Choroid plexus epithelial cell (primary cell): ENCODE measurements at regions not wholly inside any gene's neighbourhood (a gene's known extent, or its start where the extent isn't known, plus 50 kb on each side); places are given as distances from the start of the nearest gene placed in this dataset.

ENCODE experiments used
- DNase-seq: peaks from one replicate; pipeline ENCODE4 v3.0.0-alpha.2; 2010; ENCODE audit warnings: low read depth
- H3K4me3 ChIP-seq: 2 replicates; pipeline ENCODE4 v1.5.1; 2011; ENCODE audit warnings: low read depth, mild to moderate bottlenecking, control low read depth, low read length, moderate library complexity
- TF ChIP-seq, protein P1 (sequence below): conservative IDR thresholded peaks from 2 replicates; pipeline ENCODE4 v1.5.1; 2011; ENCODE audit warnings: low read depth, mild to moderate bottlenecking, control low read depth, inconsistent platforms, low read length, moderate library complexity

DNA sequence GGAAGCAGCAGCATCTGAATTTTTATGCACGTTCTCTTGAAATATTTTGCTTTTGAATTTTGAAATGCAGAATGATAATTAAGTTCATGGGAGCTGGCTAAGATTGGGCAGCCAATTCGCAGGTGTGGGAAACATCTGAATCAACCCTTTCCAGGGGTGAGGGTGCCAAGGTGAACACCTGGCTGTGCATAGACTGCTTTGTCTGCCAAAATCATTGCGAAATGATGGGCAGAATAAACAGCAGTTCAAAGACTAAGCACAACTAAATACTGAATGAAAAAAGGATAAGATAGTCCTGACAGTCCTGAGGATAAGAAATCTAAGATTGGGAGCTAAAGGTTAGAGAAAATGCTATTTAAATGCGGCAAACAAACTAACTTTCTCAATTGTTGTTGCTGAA, 813.3 kb upstream of the RAG2 start:
- DNase-seq: no peak
- TF ChIP-seq, protein P1, sequence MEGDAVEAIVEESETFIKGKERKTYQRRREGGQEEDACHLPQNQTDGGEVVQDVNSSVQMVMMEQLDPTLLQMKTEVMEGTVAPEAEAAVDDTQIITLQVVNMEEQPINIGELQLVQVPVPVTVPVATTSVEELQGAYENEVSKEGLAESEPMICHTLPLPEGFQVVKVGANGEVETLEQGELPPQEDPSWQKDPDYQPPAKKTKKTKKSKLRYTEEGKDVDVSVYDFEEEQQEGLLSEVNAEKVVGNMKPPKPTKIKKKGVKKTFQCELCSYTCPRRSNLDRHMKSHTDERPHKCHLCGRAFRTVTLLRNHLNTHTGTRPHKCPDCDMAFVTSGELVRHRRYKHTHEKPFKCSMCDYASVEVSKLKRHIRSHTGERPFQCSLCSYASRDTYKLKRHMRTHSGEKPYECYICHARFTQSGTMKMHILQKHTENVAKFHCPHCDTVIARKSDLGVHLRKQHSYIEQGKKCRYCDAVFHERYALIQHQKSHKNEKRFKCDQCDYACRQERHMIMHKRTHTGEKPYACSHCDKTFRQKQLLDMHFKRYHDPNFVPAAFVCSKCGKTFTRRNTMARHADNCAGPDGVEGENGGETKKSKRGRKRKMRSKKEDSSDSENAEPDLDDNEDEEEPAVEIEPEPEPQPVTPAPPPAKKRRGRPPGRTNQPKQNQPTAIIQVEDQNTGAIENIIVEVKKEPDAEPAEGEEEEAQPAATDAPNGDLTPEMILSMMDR: no peak
- H3K4me3 ChIP-seq: no peak overlapping the region

GRCh38 chr11:37409124-37409523, 811.1 kb upstream of the RAG2 start:
- H3K4me3 ChIP-seq: no peak overlapping the region
- TF ChIP-seq, protein P1: no peak
- DNase-seq: peak; percentile 12

DNA sequence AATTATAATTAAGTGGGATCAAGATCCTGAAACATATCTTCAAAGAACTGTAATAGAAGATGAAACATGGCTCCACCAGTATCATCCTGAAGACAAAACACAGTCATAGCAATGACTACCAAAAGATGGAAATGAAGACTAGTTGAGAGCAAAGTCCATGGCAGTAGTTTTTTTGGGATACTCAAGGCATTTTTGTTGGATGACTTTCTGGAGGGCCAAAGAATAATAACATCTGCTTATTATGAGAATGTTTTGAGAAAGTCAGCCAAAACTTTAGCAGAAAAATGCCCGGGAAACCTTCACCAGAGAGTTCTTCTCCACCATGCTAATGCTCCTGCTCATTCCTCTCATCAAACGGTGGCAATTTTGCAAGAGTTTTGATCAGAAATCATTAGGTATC, 809.4 kb upstream of the RAG2 start:
- no peak for DNase-seq
- H3K4me3 ChIP-seq: no peak overlapping the region
- TF ChIP-seq, protein P1: no peak

DNA sequence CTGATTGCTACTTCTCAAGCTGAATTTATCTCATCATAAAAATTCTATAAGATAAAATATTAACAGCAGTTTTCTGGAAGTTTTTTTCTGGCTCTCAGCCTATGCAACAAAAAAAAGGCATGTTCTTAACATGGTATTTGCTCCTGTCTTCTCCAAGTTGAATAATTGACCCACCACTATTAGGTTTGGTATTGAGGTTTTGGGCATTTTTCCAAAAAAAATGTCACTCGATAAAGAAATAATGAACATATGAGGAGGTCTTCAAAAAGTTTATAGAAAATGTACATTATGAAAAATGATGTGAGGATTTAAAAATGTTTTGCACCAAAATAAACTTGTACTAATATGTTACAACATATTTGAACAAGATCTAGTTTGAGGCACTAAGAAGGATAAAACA, 808.6 kb upstream of the RAG2 start:
- no peak overlapping the region for H3K4me3 ChIP-seq
- DNase-seq: no peak
- TF ChIP-seq, protein P1: no peak

- H3K4me3 ChIP-seq: no peak overlapping the region
- TF ChIP-seq, protein P1: no peak
- no peak for DNase-seq
Observed at GRCh38 chr11:37404231-37404630, 806.2 kb upstream of the RAG2 start.

GRCh38 chr11:37402663-37403062, 804.6 kb upstream of the RAG2 start:
- H3K4me3 ChIP-seq: no peak overlapping the region
- TF ChIP-seq, protein P1: no peak
- no peak for DNase-seq

DNA sequence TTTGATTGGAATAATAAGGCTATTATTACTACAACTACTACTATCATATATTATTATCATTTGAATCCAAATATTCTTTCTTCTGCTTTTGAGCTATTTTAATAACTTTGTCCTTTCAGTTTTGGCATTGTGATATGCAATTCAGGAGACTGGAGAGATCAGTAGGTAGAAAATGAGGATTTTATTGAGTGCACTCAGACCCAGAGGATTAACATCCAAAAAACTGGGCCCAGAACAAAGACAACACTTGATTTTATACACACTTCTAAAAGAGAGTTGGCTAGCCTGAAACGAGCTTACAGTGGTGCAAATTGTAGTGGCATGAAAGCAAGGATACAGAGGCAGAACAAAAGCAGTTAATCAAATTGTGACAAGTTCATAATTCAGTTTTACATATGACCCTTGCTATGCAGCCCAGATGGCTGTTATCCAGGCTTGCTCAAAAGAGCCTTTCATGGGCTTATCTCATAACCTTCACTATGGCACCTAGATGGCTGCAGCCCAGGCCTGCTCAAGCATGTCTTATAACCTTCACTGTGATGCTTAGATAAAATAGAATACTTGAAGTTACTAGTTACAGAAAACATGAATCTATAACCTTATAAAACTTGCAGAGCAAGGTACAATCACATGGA, 796.3 kb upstream of the RAG2 start:
- no peak overlapping the region for H3K4me3 ChIP-seq
- TF ChIP-seq, protein P1: no peak
- DNase-seq: no peak
